Peyer's patch (tissue), 4 donors: ENCODE measurements at regions not wholly inside any gene's neighbourhood (a gene's known extent, or its start where the extent isn't known, plus 50 kb on each side); places are given as distances from the start of the nearest gene placed in this dataset.

Source experiments
- CTCF ChIP-seq, 6 experiments: fragments of 450-650 bp in 4 of 6; fragments of 200-600 bp in 2 of 6; sonication (generic) in 1 of 6; IDR thresholded peaks; one replicate each; pipeline ENCODE4 v1.5.1; 2017 to 2019; ENCODE audit warnings: antibody characterized with exemption in 6 of 6, mild to moderate bottlenecking in 3 of 6, moderate library complexity in 1 of 6
- POLR2A ChIP-seq, 2 donors: fragments of 450-650 bp; IDR thresholded peaks; one replicate each; pipeline ENCODE4 v1.5.1; 2017; ENCODE audit warnings: antibody characterized with exemption in 2 of 2, mild to moderate bottlenecking in 2 of 2, moderate library complexity in 2 of 2

DNA sequence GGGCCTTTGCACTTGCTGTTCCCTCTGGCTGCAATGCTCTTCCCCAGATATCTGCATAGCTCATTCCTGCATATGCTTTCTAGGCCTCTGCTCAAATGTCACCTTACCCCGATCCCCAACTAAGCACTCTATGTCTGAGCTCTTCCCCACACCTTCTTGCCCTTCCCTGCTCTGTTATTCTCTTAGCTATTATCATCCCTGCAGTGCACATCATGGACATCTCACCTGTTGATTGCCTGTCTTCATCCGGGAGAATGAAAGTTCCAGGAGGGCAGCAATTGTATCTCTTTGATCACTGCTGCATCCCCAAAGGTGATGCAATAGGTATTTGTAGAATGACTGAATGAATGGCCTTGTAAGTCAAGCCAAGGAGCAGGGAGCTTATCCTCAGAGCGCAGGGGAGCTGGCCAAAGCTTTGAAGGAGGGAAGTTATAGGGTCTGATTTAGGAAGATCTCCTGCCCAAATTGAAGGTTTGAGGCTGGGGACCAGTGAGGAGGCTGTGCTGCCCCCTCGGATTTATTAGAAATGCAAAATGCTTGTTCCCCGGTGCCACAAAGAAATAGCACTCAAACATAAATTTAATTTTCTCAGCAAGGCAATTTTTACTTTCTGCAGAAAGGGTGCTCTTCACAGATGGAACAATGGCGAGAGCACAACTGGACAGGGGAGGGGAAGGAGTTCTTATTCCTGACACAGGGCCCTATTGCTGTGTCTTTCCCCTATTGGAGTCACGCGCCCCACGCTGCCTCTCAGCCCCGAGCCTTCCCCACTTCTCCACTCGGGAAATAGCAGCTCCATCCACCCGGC is 631.1 kb downstream of the MATN1 start:
- no peak for TF ChIP-seq CTCF (IDR thresholded peaks at IDR 0.05)
- no peak for TF ChIP-seq POLR2A (IDR thresholded peaks at IDR 0.05)
